ENCODE measurements at regions not wholly inside any gene's neighbourhood (a gene's known extent, or its start where the extent isn't known, plus 50 kb on each side); places are given as distances from the start of the nearest gene placed in this dataset.

GRCh38 chr1:186754542-186755145, 74.1 kb upstream of the PLA2G4A start:
- POLR2A ChIA-PET = no interaction called here
- TF ChIP-seq SUZ12 (IDR thresholded peaks at IDR 0.05) = no peak
- DNase-seq (ENCODE audit: extremely low spot score) = no peak
- CTCF ChIA-PET = interaction anchor here (0.6 to 1.0 kb wide), 2 partner anchors 31 to 900 kb away, joined by 3 read pairs; no protein-coding TSS in a partner anchor

GRCh38 chr1:186753241-186753640, 73.0 kb upstream of the PTGS2 start:
- CTCF ChIA-PET = no interaction called here
- TF ChIP-seq SP1 (IDR thresholded peaks at IDR 0.05) (no peak), NFRKB (IDR thresholded peaks at IDR 0.05) (no peak), ARNT (IDR thresholded peaks at IDR 0.05) (no peak)
- DNase-seq (ENCODE audit: extremely low spot score) = no peak
- POLR2A ChIA-PET = no interaction called here

- TF ChIP-seq FOXK2 (IDR thresholded peaks at IDR 0.05) (no peak), L3MBTL2 (conservative IDR thresholded peaks at IDR 0.05) (no peak), SP1 (IDR thresholded peaks at IDR 0.05) (no peak), ARNT (IDR thresholded peaks at IDR 0.05) (no peak), FOXA1 (IDR thresholded peaks at IDR 0.05) (no peak), LEF1 (IDR thresholded peaks at IDR 0.05; ENCODE audit: borderline replicate concordance) (no peak)
- CTCF ChIA-PET = no interaction called here
- POLR2A ChIA-PET = no interaction called here
- no peak for DNase-seq (ENCODE audit: extremely low spot score)
Observed at GRCh38 chr1:186750257-186750656, 70.0 kb upstream of the PTGS2 start.

- CTCF ChIA-PET = no interaction called here
- DNase-seq (ENCODE audit: extremely low spot score) = no peak
- POLR2A ChIA-PET = no interaction called here
- TF ChIP-seq LEF1 (IDR thresholded peaks at IDR 0.05; ENCODE audit: borderline replicate concordance) (no peak), ELF4 (IDR thresholded peaks at IDR 0.05) (no peak), TARDBP (IDR thresholded peaks at IDR 0.05) (no peak), ARNT (IDR thresholded peaks at IDR 0.05) (no peak), HDGF (IDR thresholded peaks at IDR 0.05; ENCODE audit: borderline replicate concordance) (no peak), NFRKB (IDR thresholded peaks at IDR 0.05) (no peak), CTBP1 (IDR thresholded peaks at IDR 0.05; ENCODE audit: borderline replicate concordance) (no peak), SUZ12 (IDR thresholded peaks at IDR 0.05) (no peak), ZNF384 (IDR thresholded peaks at IDR 0.05) (no peak)
Observed at GRCh38 chr1:186749820-186750219, 69.6 kb upstream of the PTGS2 start.

GRCh38 chr1:186747661-186748060, 67.4 kb upstream of the PTGS2 start:
- DNase-seq (ENCODE audit: extremely low spot score) = no peak
- ChIA-PET CTCF (no interaction called here), POLR2A (no interaction called here)
- TF ChIP-seq ELF4 (IDR thresholded peaks at IDR 0.05) = no peak
- TF ChIP-seq NFRKB (IDR thresholded peaks at IDR 0.05) = no peak
- no peak for TF ChIP-seq PKNOX1 (IDR thresholded peaks at IDR 0.05)
- no peak for TF ChIP-seq HDGF (IDR thresholded peaks at IDR 0.05; ENCODE audit: borderline replicate concordance)
- no peak for TF ChIP-seq TARDBP (IDR thresholded peaks at IDR 0.05)
- no peak for TF ChIP-seq FOXM1 (IDR thresholded peaks at IDR 0.05; ENCODE audit: borderline replicate concordance)
- no peak for TF ChIP-seq SP1 (IDR thresholded peaks at IDR 0.05)
- TF ChIP-seq L3MBTL2 (conservative IDR thresholded peaks at IDR 0.05) = no peak
- no peak for TF ChIP-seq FOXK2 (IDR thresholded peaks at IDR 0.05)
- no peak for TF ChIP-seq ZNF384 (IDR thresholded peaks at IDR 0.05)
- no peak for TF ChIP-seq FOXA1 (IDR thresholded peaks at IDR 0.05)
- TF ChIP-seq LEF1 (IDR thresholded peaks at IDR 0.05; ENCODE audit: borderline replicate concordance) = no peak
- TF ChIP-seq SUZ12 (IDR thresholded peaks at IDR 0.05) = no peak

GRCh38 chr1:186745531-186746146, 65.4 kb upstream of the PTGS2 start:
- no peak for DNase-seq (ENCODE audit: extremely low spot score)
- no peak for TF ChIP-seq FOXM1 (IDR thresholded peaks at IDR 0.05; ENCODE audit: borderline replicate concordance)
- TF ChIP-seq FOXA1 (IDR thresholded peaks at IDR 0.05) = no peak
- no peak for TF ChIP-seq SP1 (IDR thresholded peaks at IDR 0.05)
- TF ChIP-seq FOXK2 (IDR thresholded peaks at IDR 0.05) = no peak
- no peak for TF ChIP-seq HDGF (IDR thresholded peaks at IDR 0.05; ENCODE audit: borderline replicate concordance)
- TF ChIP-seq BHLHE40 (IDR thresholded peaks at IDR 0.05; ENCODE audit: borderline replicate concordance) = no peak
- TF ChIP-seq CTBP1 (IDR thresholded peaks at IDR 0.05; ENCODE audit: borderline replicate concordance) = no peak
- no peak for TF ChIP-seq PKNOX1 (IDR thresholded peaks at IDR 0.05)
- TF ChIP-seq ELF4 (IDR thresholded peaks at IDR 0.05) = no peak
- ChIA-PET POLR2A (no interaction called here), CTCF (interaction anchor here (0.6 kb wide), 1 partner anchor 263 kb away, joined by 3 read pairs; no protein-coding TSS in a partner anchor)

- POLR2A ChIA-PET = no interaction called here
- no peak for TF ChIP-seq BHLHE40 (IDR thresholded peaks at IDR 0.05; ENCODE audit: borderline replicate concordance)
- TF ChIP-seq ZNF384 (IDR thresholded peaks at IDR 0.05) = no peak
- DNase-seq (ENCODE audit: extremely low spot score) = no peak
- CTCF ChIA-PET = no interaction called here
Observed at GRCh38 chr1:186741640-186742039, 61.4 kb upstream of the PTGS2 start.

GRCh38 chr1:186740324-186740723, 60.1 kb upstream of the PTGS2 start:
- no peak for TF ChIP-seq PKNOX1 (IDR thresholded peaks at IDR 0.05)
- TF ChIP-seq LEF1 (IDR thresholded peaks at IDR 0.05; ENCODE audit: borderline replicate concordance) = no peak
- TF ChIP-seq SUZ12 (IDR thresholded peaks at IDR 0.05) = no peak
- TF ChIP-seq ELF4 (IDR thresholded peaks at IDR 0.05) = no peak
- TF ChIP-seq FOXM1 (IDR thresholded peaks at IDR 0.05; ENCODE audit: borderline replicate concordance) = no peak
- no peak for TF ChIP-seq FOXA1 (IDR thresholded peaks at IDR 0.05)
- no peak for TF ChIP-seq SP1 (IDR thresholded peaks at IDR 0.05)
- TF ChIP-seq HDGF (IDR thresholded peaks at IDR 0.05; ENCODE audit: borderline replicate concordance) = no peak
- no peak for TF ChIP-seq NFRKB (IDR thresholded peaks at IDR 0.05)
- no peak for TF ChIP-seq ZNF384 (IDR thresholded peaks at IDR 0.05)
- no peak for TF ChIP-seq ARNT (IDR thresholded peaks at IDR 0.05)
- no peak for TF ChIP-seq L3MBTL2 (conservative IDR thresholded peaks at IDR 0.05)
- no peak for TF ChIP-seq FOXK2 (IDR thresholded peaks at IDR 0.05)
- POLR2A ChIA-PET = no interaction called here
- DNase-seq (ENCODE audit: extremely low spot score) = no peak
- CTCF ChIA-PET = no interaction called here
